Testis (tissue), 2 donors: ENCODE measurements at regions not wholly inside any gene's neighbourhood (a gene's known extent, or its start where the extent isn't known, plus 50 kb on each side); places are given as distances from the start of the nearest gene placed in this dataset.

Experiments
- DNase-seq: peaks from one replicate; pipeline ENCODE4 v3.0.0-alpha.2; 2019
- H3K27ac ChIP-seq, 2 donors: fragments of 200-600 bp; sonication (generic); one replicate each; pipeline ENCODE4 v1.5.1; 2019
- H3K27me3 ChIP-seq: fragments of 200-600 bp; sonication (generic); one replicate; pipeline ENCODE4 v1.5.1; 2019
- H3K36me3 ChIP-seq: fragments of 200-600 bp; sonication (generic); one replicate; pipeline ENCODE4 v1.5.1; 2017; ENCODE audit warnings: low read depth; ENCODE audit errors: missing control alignments
- H3K4me1 ChIP-seq: fragments of 200-600 bp; sonication (generic); one replicate; pipeline ENCODE4 v1.5.1; 2019
- H3K4me3 ChIP-seq, 2 donors: fragments of 200-600 bp; sonication (generic); one replicate each; pipeline ENCODE4 v1.5.1; 2017 to 2019
- H3K9me3 ChIP-seq: fragments of 200-600 bp; sonication (generic); one replicate; pipeline ENCODE4 v1.5.1; 2017
- CTCF ChIP-seq, 3 experiments: fragments of 450-650 bp in 2 of 3; fragments of 200-600 bp in 1 of 3; sonication (generic) in 1 of 3; IDR thresholded peaks; one replicate each; pipeline ENCODE4 v1.5.1; 2016 to 2019; ENCODE audit warnings: antibody characterized with exemption in 3 of 3, mild to moderate bottlenecking in 2 of 3, moderate library complexity in 1 of 3
- POLR2A ChIP-seq: fragments of 450-650 bp; IDR thresholded peaks from one replicate; pipeline ENCODE4 v1.6.1; 2017; ENCODE audit warnings: antibody characterized with exemption, mild to moderate bottlenecking, moderate library complexity
- WGBS, 2 donors: methylation state at CpG; one replicate each; pipeline ENCODE4 v1.1.5; 2018; 5-methylcytosine and 5-hydroxymethylcytosine counted together
- intact Hi-C: fragments of 100-400 bp; cut with DNase I; formaldehyde crosslinking; loops from one replicate; pipeline ENCODE4 v1.15.1; 2023; ENCODE audit warnings: low total_unique reads

GRCh38 chr2:105569606-105570005 lies 170.8 kb upstream of the FHL2 start:
- no peaks in the 10 kb centered on the region for H3K9me3 ChIP-seq
- H3K4me1 ChIP-seq = peaks cover 16% of the 10 kb centered on the region
- no peaks in the 10 kb centered on the region for H3K36me3 ChIP-seq
- no peak for DNase-seq
- intact Hi-C loops = no loop called here
- WGBS, 2 donors = 86 to 90% methylated on average over 6 of the region's 6 CpGs
- TF ChIP-seq POLR2A (no peak), CTCF (IDR thresholded peaks at IDR 0.05) (no peak)
- H3K27ac ChIP-seq = no peak overlapping the region
- H3K27me3 ChIP-seq = no peaks in the 10 kb centered on the region
- H3K4me3 ChIP-seq = no peak overlapping the region

DNA sequence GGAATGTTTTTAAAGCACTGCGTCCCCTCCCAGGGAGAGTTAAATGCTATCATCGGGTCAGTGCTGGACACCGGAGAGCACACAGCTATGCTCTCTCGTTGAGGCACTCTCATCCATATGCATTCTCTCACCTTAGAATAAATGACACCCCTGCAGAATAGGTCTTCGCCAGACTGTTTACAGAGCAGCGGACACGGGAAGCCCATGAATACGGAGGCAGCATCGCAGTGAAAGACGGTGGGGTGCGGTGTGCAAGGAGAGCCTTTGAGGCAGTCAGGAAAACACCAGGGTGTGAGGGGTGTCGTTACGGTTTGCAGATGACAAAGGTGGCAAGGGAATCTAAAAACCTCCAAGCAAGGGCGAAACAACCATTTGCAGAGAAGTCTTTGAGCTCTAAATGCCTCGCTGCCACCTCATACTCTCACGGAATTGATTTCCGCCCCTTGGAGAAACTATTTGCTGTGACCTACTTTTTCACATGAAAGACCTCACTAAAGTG lies 169.2 kb upstream of the FHL2 start:
- peaks cover 5% of the 10 kb centered on the region for H3K4me1 ChIP-seq
- WGBS, 2 donors = 43 to 50% methylated on average over 17 of the region's 17 CpGs
- H3K9me3 ChIP-seq = no peaks in the 10 kb centered on the region
- H3K27ac ChIP-seq = no peak overlapping the region
- no peak overlapping the region for H3K4me3 ChIP-seq
- no peaks in the 10 kb centered on the region for H3K36me3 ChIP-seq
- TF ChIP-seq POLR2A = no peak
- TF ChIP-seq CTCF (IDR thresholded peaks at IDR 0.05) = no peak
- intact Hi-C loops = no loop called here
- DNase-seq = no peak
- no peaks in the 10 kb centered on the region for H3K27me3 ChIP-seq

DNA sequence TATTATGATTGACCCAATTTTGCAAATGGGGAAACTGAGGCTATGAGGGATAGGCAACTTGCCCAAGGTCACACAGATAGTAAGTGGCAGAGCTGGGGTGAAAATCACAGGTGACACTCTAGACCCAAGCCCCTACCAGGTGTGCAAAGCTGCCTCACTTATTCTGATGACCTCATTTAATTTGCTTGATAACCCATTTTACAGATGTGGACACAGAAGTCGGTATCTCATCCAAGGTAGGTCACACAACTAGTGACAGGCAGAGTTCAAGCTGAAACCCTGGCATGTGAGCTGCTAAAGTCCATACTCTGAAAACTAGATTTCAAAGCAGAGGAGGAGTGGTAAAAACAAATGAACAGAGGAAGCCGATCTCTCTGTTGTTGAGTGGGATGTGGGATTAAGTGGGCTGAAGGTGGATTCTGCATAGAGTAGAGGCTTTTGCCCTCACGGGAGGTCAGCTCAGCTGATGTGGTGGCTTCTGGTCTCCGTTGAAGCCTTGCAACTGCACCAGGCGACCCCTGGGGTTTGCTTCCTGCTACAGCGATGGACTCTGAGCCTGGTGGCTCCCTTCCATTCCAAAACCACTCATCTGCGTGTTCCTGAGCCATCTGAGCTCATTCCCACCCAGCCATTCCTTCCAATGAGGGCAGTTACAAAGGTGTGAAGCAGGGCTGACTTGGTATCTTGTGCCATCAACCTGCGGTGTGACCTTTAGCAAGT lies 164.3 kb upstream of the FHL2 start:
- no peak for DNase-seq
- Histone ChIP-seq H3K27me3 (no peaks in the 10 kb centered on the region), H3K9me3 (no peaks in the 10 kb centered on the region), H3K36me3 (no peaks in the 10 kb centered on the region), H3K27ac (no peak overlapping the region), H3K4me3 (no peak overlapping the region), H3K4me1 (peaks cover under 1% of the 10 kb centered on the region)
- intact Hi-C loops = no loop called here
- 84 to 85% methylated on average over 8 of the region's 8 CpGs for WGBS, 2 donors
- TF ChIP-seq POLR2A = no peak
- no peak for TF ChIP-seq CTCF (IDR thresholded peaks at IDR 0.05)

GRCh38 chr2:105561401-105561800 lies 162.6 kb upstream of the FHL2 start:
- no peak for DNase-seq
- no peaks in the 10 kb centered on the region for H3K27me3 ChIP-seq
- no peak overlapping the region for H3K4me3 ChIP-seq
- intact Hi-C loops = no loop called here
- H3K27ac ChIP-seq = no peak overlapping the region
- 81 to 94% methylated on average over 3 to 9 of the region's 9 CpGs for WGBS, 2 donors
- H3K4me1 ChIP-seq = peaks cover 15% of the 10 kb centered on the region
- H3K9me3 ChIP-seq = no peaks in the 10 kb centered on the region
- no peaks in the 10 kb centered on the region for H3K36me3 ChIP-seq
- TF ChIP-seq POLR2A (no peak), CTCF (IDR thresholded peaks at IDR 0.05) (no peak)

DNA sequence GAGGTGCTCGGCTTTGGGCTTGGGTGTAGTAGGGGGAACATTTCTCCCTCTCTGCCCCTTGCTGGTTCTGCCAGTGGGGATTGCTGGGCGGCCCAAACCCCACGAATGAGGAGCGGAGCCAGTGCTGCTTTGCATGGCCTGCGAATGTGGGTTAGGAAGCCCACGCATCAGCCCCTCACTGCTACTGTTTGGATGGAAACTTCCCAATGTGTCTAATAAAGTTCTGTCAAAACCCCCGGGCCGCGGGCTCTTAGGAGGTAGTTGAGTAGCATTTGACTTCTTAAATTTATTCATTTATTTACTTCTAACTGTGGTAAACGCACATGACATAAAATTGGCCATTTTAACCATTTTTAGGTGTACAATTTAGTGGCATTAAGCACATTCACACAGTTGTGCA lies 161.3 kb upstream of the FHL2 start:
- TF ChIP-seq POLR2A (no peak), CTCF (IDR thresholded peaks at IDR 0.05) (no peak)
- Histone ChIP-seq H3K4me1 (peaks cover 17% of the 10 kb centered on the region), H3K9me3 (no peaks in the 10 kb centered on the region), H3K4me3 (no peak overlapping the region), H3K27ac (no peak overlapping the region), H3K36me3 (no peaks in the 10 kb centered on the region), H3K27me3 (no peaks in the 10 kb centered on the region)
- DNase-seq = no peak
- 91 to 93% methylated on average over 5 to 10 of the region's 10 CpGs for WGBS, 2 donors
- intact Hi-C loops = no loop called here
